ENCODE measurements at regions not wholly inside any gene's neighbourhood (a gene's known extent, or its start where the extent isn't known, plus 50 kb on each side); places are given as distances from the start of the nearest gene placed in this dataset.

DNA sequence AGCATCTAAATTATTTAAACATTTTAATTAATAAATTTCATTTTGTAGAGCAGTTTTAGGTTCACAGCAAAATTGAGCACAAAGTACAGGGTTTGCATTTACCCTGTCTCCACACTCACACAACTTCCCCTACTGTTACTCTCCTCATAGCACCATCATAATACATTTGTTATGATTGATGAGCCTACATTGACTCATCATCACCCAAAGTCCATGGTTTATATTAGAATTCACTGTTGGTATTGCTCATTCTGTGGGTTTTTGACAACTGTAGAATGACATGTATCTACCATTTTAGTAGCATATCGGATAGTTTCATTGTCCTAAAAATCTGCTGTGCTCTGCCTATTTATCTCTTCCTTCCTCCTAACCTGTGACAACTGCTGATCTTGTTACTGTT, 411.1 kb upstream of the MPDZ start:
- no peak for DNase-seq (ENCODE audit: extremely low spot score)
- Histone ChIP-seq H3K27ac (ENCODE audit: low read depth) (no peak overlapping the region), H3K4me1 (ENCODE audit: insufficient read depth) (peaks cover 2% of the 10 kb centered on the region), H3K36me3 (ENCODE audit: insufficient read depth) (no peaks in the 10 kb centered on the region), H3K4me3 (ENCODE audit: low read depth, low read length) (no peak overlapping the region)
- 99% methylated on average over 1 of the region's 1 CpG for WGBS

DNA sequence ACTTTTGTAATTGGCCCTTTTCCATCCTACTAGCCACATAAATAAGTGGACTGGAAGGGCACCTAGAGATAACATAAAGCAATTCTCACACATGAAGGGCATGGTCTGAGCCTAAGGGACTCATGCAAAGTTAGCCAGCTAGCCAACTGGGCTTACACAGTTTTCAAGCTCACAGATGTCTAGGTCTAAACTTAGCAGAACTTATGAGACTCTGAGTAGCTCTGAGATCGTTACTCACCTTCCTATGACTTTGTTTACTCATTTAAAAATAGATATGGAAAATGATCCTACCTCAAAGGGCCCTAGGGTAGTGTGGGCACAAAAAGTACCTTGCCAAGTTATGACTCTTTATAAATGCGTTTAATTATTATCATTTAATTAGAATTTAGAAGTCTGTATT, 410.4 kb upstream of the MPDZ start:
- Histone ChIP-seq H3K27ac (ENCODE audit: low read depth) (no peak overlapping the region), H3K4me3 (ENCODE audit: low read depth, low read length) (no peak overlapping the region), H3K4me1 (ENCODE audit: insufficient read depth) (peaks cover 2% of the 10 kb centered on the region), H3K36me3 (ENCODE audit: insufficient read depth) (no peaks in the 10 kb centered on the region)
- WGBS: 85% methylated on average over 2 of the region's 2 CpGs
- no peak for DNase-seq (ENCODE audit: extremely low spot score)

DNA sequence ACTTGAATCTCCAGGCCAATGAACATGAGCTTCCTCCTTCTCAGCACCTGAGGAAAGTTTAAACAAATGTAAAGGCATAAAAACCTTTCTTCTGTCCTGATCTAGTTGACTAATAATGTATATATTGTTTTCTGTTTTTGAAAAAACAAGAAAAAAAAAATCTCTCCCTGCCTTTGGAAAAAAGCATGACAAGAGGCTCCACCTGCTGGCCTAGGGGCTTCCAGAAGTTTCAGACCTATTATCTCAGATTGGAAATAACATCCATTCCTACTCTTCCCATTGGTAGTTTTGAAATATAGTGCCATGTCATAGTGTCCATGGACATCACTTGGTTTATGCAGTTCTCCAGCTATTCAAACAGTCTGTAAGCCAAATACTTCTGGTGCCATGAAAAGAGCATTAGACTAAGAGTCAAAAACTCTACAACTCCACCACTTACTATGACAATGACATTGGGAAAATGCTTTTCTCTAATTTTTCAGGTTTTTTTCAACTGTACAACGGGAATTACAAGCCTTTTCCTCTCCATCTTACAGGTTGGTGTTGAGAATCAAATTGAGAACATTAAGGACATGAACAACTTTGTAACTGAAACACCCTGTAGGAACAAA, 409.6 kb upstream of the MPDZ start:
- Histone ChIP-seq H3K27ac (ENCODE audit: low read depth) (no peak overlapping the region), H3K4me1 (ENCODE audit: insufficient read depth) (peaks cover 2% of the 10 kb centered on the region), H3K4me3 (ENCODE audit: low read depth, low read length) (no peak overlapping the region), H3K36me3 (ENCODE audit: insufficient read depth) (no peaks in the 10 kb centered on the region)
- WGBS: 85% methylated on average over 1 of the region's 1 CpG
- no peak for DNase-seq (ENCODE audit: extremely low spot score)

DNA sequence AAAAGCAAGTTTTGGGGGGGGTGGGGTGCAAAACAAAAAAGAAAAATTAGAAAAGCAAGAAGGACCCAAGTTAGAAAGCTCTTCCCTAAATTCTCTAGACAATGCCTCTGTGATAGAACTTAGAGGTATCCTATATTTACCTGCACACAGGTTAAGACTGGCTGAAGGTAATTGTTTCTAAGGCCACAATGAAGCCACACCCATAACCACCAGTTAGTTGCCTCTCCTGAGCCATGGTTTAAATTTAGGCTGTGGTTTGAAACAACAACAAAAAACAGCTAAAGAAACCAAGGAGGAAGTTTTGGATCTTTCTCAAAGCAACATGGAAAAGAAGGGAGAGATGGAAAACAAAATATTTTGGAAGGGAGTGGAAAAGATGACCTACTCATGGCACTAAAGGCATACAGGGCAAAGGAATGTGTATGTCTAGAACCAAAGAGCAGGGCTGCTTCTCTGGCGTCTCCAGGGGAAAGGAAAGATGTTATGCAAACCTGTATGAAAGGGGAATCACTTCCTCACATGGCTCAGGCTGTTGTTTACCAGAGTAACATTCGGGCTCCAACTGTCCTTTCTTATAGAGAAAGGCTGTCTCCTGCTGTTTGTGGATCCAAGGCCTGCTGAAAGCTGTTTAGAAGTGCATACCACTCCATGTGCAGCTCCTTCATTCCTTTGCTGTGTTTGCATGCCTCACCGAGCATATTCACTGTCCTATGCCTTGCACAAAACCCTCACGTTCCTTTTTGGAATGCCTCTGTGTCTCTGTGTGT, 408.9 kb upstream of the MPDZ start:
- H3K4me1 ChIP-seq (ENCODE audit: insufficient read depth): peaks cover 2% of the 10 kb centered on the region
- DNase-seq (ENCODE audit: extremely low spot score): no peak
- H3K27ac ChIP-seq (ENCODE audit: low read depth): no peak overlapping the region
- no peak overlapping the region for H3K4me3 ChIP-seq (ENCODE audit: low read depth, low read length)
- 47% methylated on average over 4 of the region's 4 CpGs for WGBS
- no peaks in the 10 kb centered on the region for H3K36me3 ChIP-seq (ENCODE audit: insufficient read depth)

DNA sequence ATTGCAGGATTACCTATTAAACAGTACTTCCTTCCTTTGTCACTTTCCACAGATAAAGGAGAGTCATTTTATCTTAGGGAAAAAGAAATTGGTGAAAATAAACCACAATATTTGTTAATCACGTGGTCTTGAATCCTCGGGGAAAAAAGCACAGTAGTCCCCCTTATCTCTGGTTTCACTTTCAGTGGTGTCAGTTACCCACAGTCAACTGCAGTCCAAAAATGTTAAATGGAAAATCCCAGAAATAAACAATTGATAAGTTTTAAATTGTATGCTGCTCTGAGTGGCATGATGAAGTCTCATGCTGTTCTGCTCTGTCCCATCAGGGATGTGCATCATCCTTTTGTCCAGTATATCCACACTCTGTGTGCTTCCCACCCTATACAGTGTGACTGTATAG, 405.2 kb upstream of the MPDZ start:
- Histone ChIP-seq H3K4me1 (ENCODE audit: insufficient read depth) (peaks cover 1% of the 10 kb centered on the region), H3K27ac (ENCODE audit: low read depth) (no peak overlapping the region), H3K36me3 (ENCODE audit: insufficient read depth) (no peaks in the 10 kb centered on the region), H3K4me3 (ENCODE audit: low read depth, low read length) (no peak overlapping the region)
- 15% methylated on average over 2 of the region's 2 CpGs for WGBS
- no peak for DNase-seq (ENCODE audit: extremely low spot score)

DNA sequence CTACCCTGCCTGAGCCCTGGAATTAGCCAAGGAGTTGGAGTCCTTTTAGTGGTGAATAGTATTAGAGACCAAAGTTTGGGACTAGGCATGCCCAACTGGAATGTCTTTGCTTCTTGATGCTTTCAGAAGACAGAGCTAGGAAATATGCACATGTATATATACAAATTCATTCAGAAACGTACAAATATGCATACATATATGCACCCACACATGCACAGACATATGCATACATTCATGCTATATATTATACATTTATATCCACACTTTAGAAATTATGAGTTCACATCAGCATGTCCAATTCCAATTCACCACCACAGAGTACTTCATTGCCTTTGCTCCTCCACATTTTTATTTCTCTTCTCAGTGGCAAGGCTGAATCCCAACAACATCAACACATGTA, 398.3 kb upstream of the MPDZ start:
- H3K4me3 ChIP-seq (ENCODE audit: low read depth, low read length): no peak overlapping the region
- H3K27ac ChIP-seq (ENCODE audit: low read depth): no peak overlapping the region
- H3K4me1 ChIP-seq (ENCODE audit: insufficient read depth): no peaks in the 10 kb centered on the region
- no peak for DNase-seq (ENCODE audit: extremely low spot score)
- H3K36me3 ChIP-seq (ENCODE audit: insufficient read depth): no peaks in the 10 kb centered on the region
- 77% methylated on average over 1 of the region's 1 CpG for WGBS

DNA sequence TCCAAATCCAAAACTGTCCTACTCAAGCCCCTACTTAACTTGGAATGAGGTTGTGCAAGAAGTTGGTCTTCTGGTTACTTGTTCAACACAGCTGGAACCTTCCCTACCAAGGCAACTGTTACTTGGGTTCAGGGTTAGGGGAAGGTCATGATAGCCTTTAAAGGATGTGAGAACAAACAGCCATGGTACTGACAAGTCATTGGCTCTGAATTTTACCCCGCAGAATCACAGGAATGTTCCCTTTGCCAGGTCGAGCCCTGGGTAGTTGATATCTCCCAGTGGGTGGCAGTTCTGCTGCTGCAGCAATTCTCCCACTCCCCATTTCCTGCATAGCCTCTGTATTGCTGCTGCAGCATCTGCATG, 396.1 kb upstream of the MPDZ start:
- 47% methylated on average over 2 of the region's 2 CpGs for WGBS
- no peak for DNase-seq (ENCODE audit: extremely low spot score)
- no peak overlapping the region for H3K27ac ChIP-seq (ENCODE audit: low read depth)
- H3K36me3 ChIP-seq (ENCODE audit: insufficient read depth): no peaks in the 10 kb centered on the region
- no peak overlapping the region for H3K4me3 ChIP-seq (ENCODE audit: low read depth, low read length)
- no peaks in the 10 kb centered on the region for H3K4me1 ChIP-seq (ENCODE audit: insufficient read depth)

DNA sequence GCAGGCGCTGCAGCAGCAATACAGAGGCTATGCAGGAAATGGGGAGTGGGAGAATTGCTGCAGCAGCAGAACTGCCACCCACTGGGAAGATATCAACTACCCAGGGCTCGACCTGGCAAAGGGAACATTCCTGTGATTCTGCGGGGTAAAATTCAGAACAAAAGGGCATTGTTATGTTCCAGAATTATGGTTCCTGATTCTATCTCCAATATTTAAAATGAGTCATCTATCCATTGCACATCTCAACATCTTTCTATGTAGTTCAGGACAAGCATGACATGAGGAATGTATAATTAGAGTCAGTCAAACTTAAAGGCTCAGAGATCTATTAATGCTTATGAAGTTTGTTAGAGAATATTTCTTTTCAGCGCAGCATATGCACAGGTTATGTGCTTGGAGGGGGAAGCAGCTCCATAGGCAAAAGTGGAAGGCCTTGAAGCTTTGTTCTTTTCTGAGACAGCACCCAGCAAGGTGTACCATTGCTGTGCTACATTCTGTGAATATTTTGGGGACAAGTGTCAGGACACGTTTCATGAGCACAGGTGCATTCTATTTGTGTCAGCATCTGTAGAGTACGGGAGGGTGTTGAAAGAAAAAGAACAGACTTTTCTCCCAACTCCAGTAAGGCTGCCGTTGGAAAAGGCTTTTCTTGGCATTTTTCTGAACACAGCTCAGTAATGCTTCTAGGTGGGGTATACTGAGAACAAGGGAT, 395.6 kb upstream of the MPDZ start:
- H3K4me3 ChIP-seq (ENCODE audit: low read depth, low read length): no peak overlapping the region
- no peak for DNase-seq (ENCODE audit: extremely low spot score)
- H3K36me3 ChIP-seq (ENCODE audit: insufficient read depth): no peaks in the 10 kb centered on the region
- H3K4me1 ChIP-seq (ENCODE audit: insufficient read depth): no peaks in the 10 kb centered on the region
- no peak overlapping the region for H3K27ac ChIP-seq (ENCODE audit: low read depth)
- WGBS: 68% methylated on average over 7 of the region's 7 CpGs

DNA sequence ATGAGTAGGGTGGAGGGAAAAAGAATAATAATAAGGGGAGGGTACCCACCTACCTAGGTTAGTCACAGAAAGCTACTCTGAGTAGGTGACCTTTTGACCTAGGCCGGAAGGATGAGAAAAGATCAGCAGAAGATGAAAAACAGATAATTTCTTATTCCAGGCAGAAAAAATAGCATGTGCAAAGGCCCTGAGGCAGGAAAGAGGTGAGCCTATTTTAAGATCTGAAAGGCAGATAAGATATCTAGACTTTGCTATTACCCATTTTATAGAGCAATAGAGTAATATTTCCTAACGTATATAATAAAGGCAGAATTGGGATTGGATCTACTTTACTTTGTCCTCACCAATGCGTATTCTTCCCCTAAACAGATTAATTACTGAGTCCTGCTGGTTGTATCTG, 393.9 kb upstream of the MPDZ start:
- Histone ChIP-seq H3K4me3 (ENCODE audit: low read depth, low read length) (no peak overlapping the region), H3K27ac (ENCODE audit: low read depth) (no peak overlapping the region), H3K36me3 (ENCODE audit: insufficient read depth) (no peaks in the 10 kb centered on the region), H3K4me1 (ENCODE audit: insufficient read depth) (no peaks in the 10 kb centered on the region)
- no peak for DNase-seq (ENCODE audit: extremely low spot score)
- WGBS: 79% methylated on average over 3 of the region's 3 CpGs

DNA sequence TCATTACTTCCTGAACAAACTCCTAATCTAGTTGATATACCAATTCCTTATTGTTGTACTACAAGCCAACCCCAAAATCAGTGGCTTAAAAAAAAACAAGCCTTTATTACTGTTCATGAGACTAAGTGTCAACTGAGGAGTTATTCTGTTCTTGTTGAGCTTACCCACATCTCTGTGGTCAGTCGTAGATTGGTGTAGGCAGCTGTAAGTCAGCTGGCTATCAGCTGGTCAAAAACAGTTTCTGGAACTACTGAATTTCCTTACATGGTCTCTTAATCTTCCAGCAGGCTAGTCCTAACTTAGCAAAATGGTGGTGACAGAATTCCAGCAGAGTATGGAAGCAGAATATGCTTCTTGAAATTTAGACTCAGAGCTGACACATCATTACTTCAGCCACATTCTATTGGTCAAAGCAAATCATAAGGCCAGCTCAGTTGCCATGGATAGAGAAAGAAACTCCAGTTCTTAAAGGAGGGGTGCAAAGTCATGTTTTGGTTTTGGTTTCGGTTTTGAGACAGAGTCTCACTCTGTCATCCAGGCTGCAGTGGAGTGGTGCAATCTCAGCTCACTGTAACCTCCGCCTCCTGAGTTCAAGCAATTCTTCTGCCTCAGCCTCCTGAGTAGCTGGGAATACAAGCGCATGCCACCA, 386.1 kb upstream of the MPDZ start:
- no peaks in the 10 kb centered on the region for H3K4me1 ChIP-seq (ENCODE audit: insufficient read depth)
- H3K27ac ChIP-seq (ENCODE audit: low read depth): no peak overlapping the region
- no peaks in the 10 kb centered on the region for H3K36me3 ChIP-seq (ENCODE audit: insufficient read depth)
- DNase-seq (ENCODE audit: extremely low spot score): no peak
- no peak overlapping the region for H3K4me3 ChIP-seq (ENCODE audit: low read depth, low read length)
- 92% methylated on average over 4 of the region's 4 CpGs for WGBS

DNA sequence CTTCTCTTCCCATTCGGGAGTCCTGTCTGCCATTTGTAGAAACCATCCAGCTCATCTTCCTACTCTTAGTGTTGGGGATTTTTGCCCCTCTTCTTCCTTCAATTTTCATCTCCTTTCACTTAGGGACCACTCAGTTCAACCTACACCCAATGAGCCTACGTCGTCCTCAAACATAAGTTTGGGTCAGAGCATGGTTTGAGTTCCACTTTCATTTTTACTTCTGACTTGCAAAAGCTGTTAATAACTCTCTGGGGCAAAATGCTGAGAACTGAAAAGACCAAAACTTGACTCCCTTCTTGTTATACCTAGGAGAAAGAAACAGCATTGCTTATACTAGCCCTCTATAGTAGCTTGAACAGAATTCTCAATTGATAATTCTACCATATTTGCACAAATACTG, 381.5 kb upstream of the MPDZ start:
- no peak for DNase-seq (ENCODE audit: extremely low spot score)
- no peak overlapping the region for H3K27ac ChIP-seq (ENCODE audit: low read depth)
- H3K4me3 ChIP-seq (ENCODE audit: low read depth, low read length): no peak overlapping the region
- H3K4me1 ChIP-seq (ENCODE audit: insufficient read depth): no peaks in the 10 kb centered on the region
- whole genome bisulfite sequencing: 84% methylated on average over 3 of the region's 3 CpGs
- H3K36me3 ChIP-seq (ENCODE audit: insufficient read depth): no peaks in the 10 kb centered on the region

DNA sequence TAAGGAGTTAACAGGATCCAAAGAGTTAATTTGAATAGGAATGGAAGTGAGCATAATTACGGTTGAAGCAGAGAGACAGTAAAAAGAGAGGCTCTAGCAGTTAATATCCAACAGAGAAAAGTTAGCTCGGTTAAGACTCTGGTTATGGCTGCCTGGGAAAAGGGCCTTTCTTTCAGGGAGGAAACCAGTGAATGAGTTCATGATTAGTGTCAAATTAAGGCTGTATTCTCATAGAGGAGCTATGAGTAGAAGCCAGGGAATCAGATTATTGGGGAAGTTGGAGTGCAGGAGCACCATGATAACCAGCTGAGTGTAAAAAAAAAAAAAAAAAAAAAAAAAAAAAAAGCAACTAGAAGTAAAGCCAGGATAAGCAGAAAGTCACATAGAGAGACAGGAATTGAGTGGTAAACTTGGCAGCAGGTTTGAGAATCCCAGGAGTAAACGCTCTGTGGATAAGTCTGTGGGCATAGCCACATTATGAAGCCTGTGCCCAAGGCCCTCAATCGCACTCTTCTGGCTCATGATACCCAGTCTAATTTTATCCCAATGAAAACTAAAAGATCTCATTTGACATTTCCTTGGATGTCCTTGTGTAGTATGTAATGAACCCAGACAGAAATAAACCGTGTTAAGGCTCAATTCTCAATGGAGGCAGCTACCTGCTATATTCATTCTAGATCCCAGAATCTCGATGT, 372.6 kb upstream of the MPDZ start:
- Histone ChIP-seq H3K36me3 (ENCODE audit: insufficient read depth) (no peaks in the 10 kb centered on the region), H3K27ac (ENCODE audit: low read depth) (no peak overlapping the region), H3K4me1 (ENCODE audit: insufficient read depth) (no peaks in the 10 kb centered on the region), H3K4me3 (ENCODE audit: low read depth, low read length) (no peak overlapping the region)
- no peak for DNase-seq (ENCODE audit: extremely low spot score)
- 63% methylated on average over 6 of the region's 6 CpGs for WGBS

DNA sequence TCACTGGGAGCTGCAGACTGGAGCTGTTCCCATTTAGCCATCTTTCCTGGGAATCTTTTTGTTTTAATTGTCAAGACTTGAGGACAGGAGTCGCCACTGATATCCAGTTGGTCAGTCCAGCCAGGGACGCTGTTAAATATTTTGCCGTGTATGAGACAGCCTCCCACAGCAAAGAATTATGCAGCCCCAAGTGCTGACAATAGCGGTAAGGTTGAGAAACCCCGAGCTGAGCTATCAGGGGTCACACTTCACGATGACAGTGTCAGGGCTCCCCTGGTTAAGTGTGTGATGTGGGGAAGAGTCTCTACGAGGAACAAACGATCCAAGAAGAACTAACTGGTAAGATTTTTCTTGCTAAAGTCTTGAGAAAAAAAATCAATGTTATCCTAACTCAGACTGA, 372.0 kb upstream of the MPDZ start:
- H3K27ac ChIP-seq (ENCODE audit: low read depth): no peak overlapping the region
- no peaks in the 10 kb centered on the region for H3K4me1 ChIP-seq (ENCODE audit: insufficient read depth)
- WGBS: 86% methylated on average over 8 of the region's 8 CpGs
- H3K4me3 ChIP-seq (ENCODE audit: low read depth, low read length): no peak overlapping the region
- no peak for DNase-seq (ENCODE audit: extremely low spot score)
- no peaks in the 10 kb centered on the region for H3K36me3 ChIP-seq (ENCODE audit: insufficient read depth)
